Uterus (tissue), 2 donors: ENCODE measurements at regions not wholly inside any gene's neighbourhood (a gene's known extent, or its start where the extent isn't known, plus 50 kb on each side); places are given as distances from the start of the nearest gene placed in this dataset.

ENCODE experiments used
- POLR2A ChIP-seq, 2 donors: fragments of 450-650 bp; IDR thresholded peaks; one replicate each; pipeline ENCODE4 v1.6.1; 2016; ENCODE audit warnings: antibody characterized with exemption in 2 of 2, mild to moderate bottlenecking in 1 of 2, moderate library complexity in 1 of 2
- TF ChIP-seq, protein P1 (sequence below), 4 experiments: fragments of 200-600 bp in 2 of 4; fragments of 450-650 bp in 2 of 4; sonication (generic) in 2 of 4; IDR thresholded peaks; one replicate each; pipeline ENCODE4 v1.5.1; 2016 to 2019; ENCODE audit warnings: antibody characterized with exemption in 4 of 4, mild to moderate bottlenecking in 2 of 4, moderate library complexity in 1 of 4

DNA sequence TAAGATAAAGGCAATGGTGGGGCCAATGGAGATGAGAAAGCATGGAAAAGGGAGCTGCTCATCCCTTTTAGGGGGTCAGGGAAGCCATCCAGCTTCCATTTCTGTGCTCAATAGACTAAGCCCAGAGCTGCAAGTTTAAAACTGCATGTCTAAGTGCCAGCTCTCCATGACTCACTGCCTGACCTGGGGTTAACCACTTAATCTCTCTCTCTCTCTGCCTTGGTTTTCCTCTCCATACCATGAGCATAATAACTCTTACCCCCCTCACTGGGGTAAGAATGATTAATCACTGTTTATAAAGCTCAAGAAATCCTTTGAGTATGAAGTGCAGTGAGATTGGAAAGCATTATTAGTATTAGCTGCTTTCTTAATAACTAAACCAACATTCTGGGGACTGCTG is 1382.4 kb upstream of the WWC1 start:
- TF ChIP-seq, protein P1, sequence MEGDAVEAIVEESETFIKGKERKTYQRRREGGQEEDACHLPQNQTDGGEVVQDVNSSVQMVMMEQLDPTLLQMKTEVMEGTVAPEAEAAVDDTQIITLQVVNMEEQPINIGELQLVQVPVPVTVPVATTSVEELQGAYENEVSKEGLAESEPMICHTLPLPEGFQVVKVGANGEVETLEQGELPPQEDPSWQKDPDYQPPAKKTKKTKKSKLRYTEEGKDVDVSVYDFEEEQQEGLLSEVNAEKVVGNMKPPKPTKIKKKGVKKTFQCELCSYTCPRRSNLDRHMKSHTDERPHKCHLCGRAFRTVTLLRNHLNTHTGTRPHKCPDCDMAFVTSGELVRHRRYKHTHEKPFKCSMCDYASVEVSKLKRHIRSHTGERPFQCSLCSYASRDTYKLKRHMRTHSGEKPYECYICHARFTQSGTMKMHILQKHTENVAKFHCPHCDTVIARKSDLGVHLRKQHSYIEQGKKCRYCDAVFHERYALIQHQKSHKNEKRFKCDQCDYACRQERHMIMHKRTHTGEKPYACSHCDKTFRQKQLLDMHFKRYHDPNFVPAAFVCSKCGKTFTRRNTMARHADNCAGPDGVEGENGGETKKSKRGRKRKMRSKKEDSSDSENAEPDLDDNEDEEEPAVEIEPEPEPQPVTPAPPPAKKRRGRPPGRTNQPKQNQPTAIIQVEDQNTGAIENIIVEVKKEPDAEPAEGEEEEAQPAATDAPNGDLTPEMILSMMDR (IDR thresholded peaks at IDR 0.05) = no peak
- no peak for TF ChIP-seq POLR2A (IDR thresholded peaks at IDR 0.05)
